ENCODE measurements at regions not wholly inside any gene's neighbourhood (a gene's known extent, or its start where the extent isn't known, plus 50 kb on each side); places are given as distances from the start of the nearest gene placed in this dataset.

DNA sequence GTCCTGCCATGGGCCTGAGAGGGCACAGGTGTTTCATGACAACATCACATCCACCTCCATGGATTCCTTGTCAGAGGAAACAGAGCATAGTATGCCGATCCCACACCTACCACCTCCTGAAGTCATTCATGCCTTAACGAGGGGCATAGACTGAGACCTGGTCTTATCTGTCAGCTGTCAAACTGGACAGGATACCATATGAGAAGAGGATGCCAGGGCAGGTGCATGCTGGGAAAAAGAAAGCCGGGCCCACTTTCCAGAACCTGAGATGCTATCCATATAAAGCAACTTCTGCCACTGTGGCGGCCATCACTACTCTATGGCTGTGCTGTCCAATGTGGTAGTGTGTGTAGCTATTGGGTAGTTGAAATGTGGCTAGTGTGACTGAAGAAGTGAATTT is 116.0 kb upstream of the SIX2 start:
- Histone ChIP-seq H4K20me1 (ENCODE audit: insufficient read depth, low read length) (no peaks in the 10 kb centered on the region), H3K27ac (ENCODE audit: low read depth in 1 of 2, low read length in 2 of 2) (no peak overlapping the region), H3K27me3 (ENCODE audit: control insufficient read depth in 2 of 2, insufficient read depth in 2 of 2, low read length in 2 of 2) (no peaks in the 10 kb centered on the region), H3K79me2 (ENCODE audit: insufficient read depth, low read length) (no peaks in the 10 kb centered on the region), H3K9ac (ENCODE audit: insufficient read depth, low read length, poor library complexity, severe bottlenecking) (no peak overlapping the region), H3K4me3 (replicated peaks in 1 of 3; ENCODE audit: low read depth in 2 of 3, low read length in 3 of 3) (no peak overlapping the region), H3K4me2 (replicated peaks; ENCODE audit: extremely low read depth, low read length, poor library complexity, severe bottlenecking) (no peak overlapping the region), H3K9me3 (replicated peaks in 1 of 2; ENCODE audit: control insufficient read depth in 1 of 2, insufficient read depth in 1 of 2, low read length in 2 of 2) (no peaks in the 10 kb centered on the region), H3K4me1 (ENCODE audit: control insufficient read depth in 1 of 2, insufficient read depth in 2 of 2, low read length in 2 of 2) (peaks cover 3 to 4% of the 10 kb centered on the region in 2 donors), H3K36me3 (replicated peaks in 1 of 2; ENCODE audit: control insufficient read depth in 1 of 2, insufficient read depth in 2 of 2, low read length in 2 of 2) (no peaks in the 10 kb centered on the region), H2AFZ (ENCODE audit: insufficient read depth, low read depth, low read length, poor library complexity, severe bottlenecking) (no peak overlapping the region)
- H3K27ac Mint-ChIP-seq = no peak overlapping the region
- H3K36me3 Mint-ChIP-seq = no peaks in the 10 kb centered on the region
- no peak overlapping the region for H3K4me3 Mint-ChIP-seq
- no peaks in the 10 kb centered on the region for H3K4me1 Mint-ChIP-seq
- DNase-seq = no peak
- H3K9me3 Mint-ChIP-seq = peaks cover 0 to 3% (median 0%) of the 10 kb centered on the region in 7 donors
- peaks cover 0 to 7% (median 3%) of the 10 kb centered on the region in 3 donors for H3K27me3 Mint-ChIP-seq (ENCODE audit: low read depth in 3 of 3)
- TF ChIP-seq, protein P1, sequence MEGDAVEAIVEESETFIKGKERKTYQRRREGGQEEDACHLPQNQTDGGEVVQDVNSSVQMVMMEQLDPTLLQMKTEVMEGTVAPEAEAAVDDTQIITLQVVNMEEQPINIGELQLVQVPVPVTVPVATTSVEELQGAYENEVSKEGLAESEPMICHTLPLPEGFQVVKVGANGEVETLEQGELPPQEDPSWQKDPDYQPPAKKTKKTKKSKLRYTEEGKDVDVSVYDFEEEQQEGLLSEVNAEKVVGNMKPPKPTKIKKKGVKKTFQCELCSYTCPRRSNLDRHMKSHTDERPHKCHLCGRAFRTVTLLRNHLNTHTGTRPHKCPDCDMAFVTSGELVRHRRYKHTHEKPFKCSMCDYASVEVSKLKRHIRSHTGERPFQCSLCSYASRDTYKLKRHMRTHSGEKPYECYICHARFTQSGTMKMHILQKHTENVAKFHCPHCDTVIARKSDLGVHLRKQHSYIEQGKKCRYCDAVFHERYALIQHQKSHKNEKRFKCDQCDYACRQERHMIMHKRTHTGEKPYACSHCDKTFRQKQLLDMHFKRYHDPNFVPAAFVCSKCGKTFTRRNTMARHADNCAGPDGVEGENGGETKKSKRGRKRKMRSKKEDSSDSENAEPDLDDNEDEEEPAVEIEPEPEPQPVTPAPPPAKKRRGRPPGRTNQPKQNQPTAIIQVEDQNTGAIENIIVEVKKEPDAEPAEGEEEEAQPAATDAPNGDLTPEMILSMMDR (IDR thresholded peaks at IDR 0.05) = no peak
- WGBS (ENCODE audit: insufficient coverage) = no CpG with 5 or more reads among the region's 4 CpGs
- intact Hi-C loops (cut with micrococcal nuclease) = no loop called here

GRCh38 chr2:45124456-45124855 is 115.2 kb upstream of the SIX2 start:
- Histone ChIP-seq H3K4me1 (ENCODE audit: control insufficient read depth in 1 of 2, insufficient read depth in 2 of 2, low read length in 2 of 2) (no peaks in the 10 kb centered on the region), H3K36me3 (replicated peaks in 1 of 2; ENCODE audit: control insufficient read depth in 1 of 2, insufficient read depth in 2 of 2, low read length in 2 of 2) (no peaks in the 10 kb centered on the region), H3K9ac (ENCODE audit: insufficient read depth, low read length, poor library complexity, severe bottlenecking) (no peak overlapping the region), H4K20me1 (ENCODE audit: insufficient read depth, low read length) (no peaks in the 10 kb centered on the region), H3K27me3 (ENCODE audit: control insufficient read depth in 2 of 2, insufficient read depth in 2 of 2, low read length in 2 of 2) (no peaks in the 10 kb centered on the region), H3K4me2 (replicated peaks; ENCODE audit: extremely low read depth, low read length, poor library complexity, severe bottlenecking) (no peak overlapping the region), H3K27ac (ENCODE audit: low read depth in 1 of 2, low read length in 2 of 2) (no peak overlapping the region), H3K79me2 (ENCODE audit: insufficient read depth, low read length) (no peaks in the 10 kb centered on the region), H2AFZ (ENCODE audit: insufficient read depth, low read depth, low read length, poor library complexity, severe bottlenecking) (no peak overlapping the region), H3K4me3 (replicated peaks in 1 of 3; ENCODE audit: low read depth in 2 of 3, low read length in 3 of 3) (no peak overlapping the region), H3K9me3 (replicated peaks in 1 of 2; ENCODE audit: control insufficient read depth in 1 of 2, insufficient read depth in 1 of 2, low read length in 2 of 2) (no peaks in the 10 kb centered on the region)
- intact Hi-C loops (cut with micrococcal nuclease) = no loop called here
- TF ChIP-seq, protein P1 (IDR thresholded peaks at IDR 0.05) = no peak
- no peaks in the 10 kb centered on the region for H3K36me3 Mint-ChIP-seq
- H3K4me3 Mint-ChIP-seq = no peak overlapping the region
- peaks cover 0 to 7% (median 3%) of the 10 kb centered on the region in 3 donors for H3K27me3 Mint-ChIP-seq (ENCODE audit: low read depth in 3 of 3)
- no peak for DNase-seq
- H3K27ac Mint-ChIP-seq = peak overlapping the region in 1 of 7 donors; percentile 60
- no peaks in the 10 kb centered on the region for H3K4me1 Mint-ChIP-seq
- no CpG with 5 or more reads among the region's 5 CpGs for WGBS (ENCODE audit: insufficient coverage)
- H3K9me3 Mint-ChIP-seq = peaks cover 0 to 3% (median 0%) of the 10 kb centered on the region in 7 donors

Measured in CD14-positive monocyte (primary cell).